K562 (cell line): ENCODE measurements at regions not wholly inside any gene's neighbourhood (a gene's known extent, or its start where the extent isn't known, plus 50 kb on each side); places are given as distances from the start of the nearest gene placed in this dataset.

Experiments
- EP300 ChIP-seq: IDR thresholded peaks from 2 replicates; pipeline ENCODE4 v1.6.1; 2012; ENCODE audit warnings: low read length, improper control_type of control experiment
- MNT ChIP-seq, 2 experiments: fragments of 450-650 bp; conservative IDR thresholded peaks; 2 replicates each; pipeline ENCODE4 v1.6.1; 2017; ENCODE audit warnings: mild to moderate bottlenecking in 2 of 2, moderate library complexity in 2 of 2
- MYC ChIP-seq, 2 experiments: fragments of 250-450 bp in 1 of 2; sonication (Bioruptor Pico) in 1 of 2; IDR thresholded peaks; 2 replicates each; pipeline versions ENCODE4 v1.5.1 to v1.6.1; 2012 to 2021; ENCODE audit warnings: low read depth in 2 of 2, borderline replicate concordance in 1 of 2, improper control_type of control experiment in 1 of 2, low read length in 1 of 2, mild to moderate bottlenecking in 1 of 2, moderate library complexity in 1 of 2
- MYNN ChIP-seq, 2 experiments: sonication (generic); formaldehyde crosslinking in 1 of 2; IDR thresholded peaks; 2 replicates each; pipeline versions ENCODE4 v1.5.0 to v1.6.1; 2016 to 2020; ENCODE audit warnings: antibody characterized with exemption in 1 of 2, missing genetic modification reagents in 1 of 2
- NFIC ChIP-seq: fragments of 450-650 bp; IDR thresholded peaks from 2 replicates; pipeline ENCODE4 v1.6.1; 2017; ENCODE audit warnings: mild to moderate bottlenecking, inconsistent platforms
- NFYB ChIP-seq: IDR thresholded peaks from 2 replicates; pipeline ENCODE4 v1.6.1; 2011; ENCODE audit warnings: mild to moderate bottlenecking, moderate library complexity; ENCODE audit not compliant: insufficient read length; ENCODE audit errors: extremely low read depth
- SIN3A ChIP-seq, 2 experiments: fragments of 150-350 bp in 1 of 2; IDR thresholded peaks; 2 replicates each; pipeline ENCODE4 v1.6.1; 2011 to 2016; ENCODE audit warnings: borderline replicate concordance in 2 of 2, low read depth in 2 of 2, low read length in 2 of 2, mild to moderate bottlenecking in 2 of 2, moderate library complexity in 2 of 2; ENCODE audit not compliant: control insufficient read depth in 1 of 2
- SLC30A9 ChIP-seq: fragments of 250-450 bp; sonication (Bioruptor Pico); IDR thresholded peaks from 2 replicates; pipeline ENCODE4 v1.8.0; 2022; ENCODE audit warnings: mild to moderate bottlenecking, moderate library complexity
- SRF ChIP-seq, 2 experiments: fragments of 250-450, 450-650 bp in 1 of 2; sonication (Bioruptor Pico) in 1 of 2; sonication (generic) in 1 of 2; formaldehyde crosslinking; IDR thresholded peaks; 2 replicates each; pipeline versions ENCODE4 v1.5.0 to v1.5.1; 2020 to 2022; ENCODE audit warnings: mild to moderate bottlenecking in 1 of 2, missing genetic modification reagents in 1 of 2
- ZBTB40 ChIP-seq, 2 experiments: fragments of 450-650 bp in 1 of 2; sonication (generic) in 1 of 2; formaldehyde crosslinking in 1 of 2; IDR thresholded peaks; 2 replicates each; pipeline versions ENCODE4 v1.7.1 to v1.9.0; 2016 to 2022; ENCODE audit warnings: inconsistent platforms in 1 of 2, mild to moderate bottlenecking in 1 of 2, missing genetic modification reagents in 1 of 2
- ZNF57 ChIP-seq: fragments of 450-650 bp; formaldehyde crosslinking; IDR thresholded peaks from 2 replicates; pipeline ENCODE4 v1.4.0; 2020; ENCODE audit warnings: mild to moderate bottlenecking, moderate library complexity
- ZNF586 ChIP-seq: fragments of 450-650 bp; formaldehyde crosslinking; conservative IDR thresholded peaks from 2 replicates; pipeline ENCODE4 v1.4.0; 2020; ENCODE audit warnings: mild to moderate bottlenecking, moderate library complexity

GRCh38 chr12:124480469-124481256 is 86.7 kb downstream of the NCOR2 start (continued):
- no peak for TF ChIP-seq ZBTB40 (IDR thresholded peaks at IDR 0.05)
- no peak for TF ChIP-seq ZBTB40 (CRISPR knock-in tag; IDR thresholded peaks at IDR 0.05)
- no peak for TF ChIP-seq ZNF586
- TF ChIP-seq SIN3A (IDR thresholded peaks at IDR 0.05; ENCODE audit: borderline replicate concordance in 2 of 2, control insufficient read depth in 1 of 2, low read depth in 2 of 2, low read length in 2 of 2) = 0 out of 4 replicates have a peak, but pooled peaks of 1 of the 2 experiments have one; percentile 18
- no peak for TF ChIP-seq MYNN (IDR thresholded peaks at IDR 0.05)
- TF ChIP-seq MYNN (CRISPR knock-in tag; IDR thresholded peaks at IDR 0.05) = no peak
- no peak for TF ChIP-seq MYC (IDR thresholded peaks at IDR 0.05; ENCODE audit: low read depth, low read length)
- no peak for TF ChIP-seq MYC (CRISPR knock-in tag; IDR thresholded peaks at IDR 0.05; ENCODE audit: borderline replicate concordance, low read depth)
- TF ChIP-seq EP300 = no peak
- no peak for TF ChIP-seq NFYB
- TF ChIP-seq SLC30A9 (CRISPR knock-in tag) = no peak
- peak; percentile 72 for TF ChIP-seq NFIC
- no peak for TF ChIP-seq SRF (CRISPR knock-in tag; IDR thresholded peaks at IDR 0.05)
- TF ChIP-seq MNT (conservative IDR thresholded peaks at IDR 0.05) = peak in 1 of 2 experiments; percentile 41; a peak in 1 of 4 replicates
- TF ChIP-seq ZNF57 (CRISPR knock-in tag) = no peak
